Nephron progenitor cell (in vitro differentiated cells): ENCODE measurements at regions not wholly inside any gene's neighbourhood (a gene's known extent, or its start where the extent isn't known, plus 50 kb on each side); places are given as distances from the start of the nearest gene placed in this dataset.

Source experiments
- DNase-seq: peaks from one replicate; pipeline ENCODE4 v3.0.0; 2021
- H3K27ac Mint-ChIP-seq: 2 replicates; pipeline ENCODE4 v1.8.0; 2021; ENCODE audit warnings: mild to moderate bottlenecking, moderate library complexity, mixed read lengths
- H3K27me3 Mint-ChIP-seq: 2 replicates; pipeline ENCODE4 v1.8.0; 2021; ENCODE audit warnings: mild to moderate bottlenecking, low read depth, mixed read lengths; ENCODE audit not compliant: poor library complexity
- H3K36me3 Mint-ChIP-seq: 2 replicates; pipeline ENCODE4 v1.8.0; 2021; ENCODE audit warnings: low read depth, mixed read lengths
- H3K4me1 Mint-ChIP-seq: 2 replicates; pipeline ENCODE4 v1.8.0; 2021; ENCODE audit warnings: mixed read lengths
- H3K4me3 Mint-ChIP-seq: 2 replicates; pipeline ENCODE4 v1.8.0; 2021; ENCODE audit warnings: mild to moderate bottlenecking, moderate library complexity, mixed read lengths
- H3K9me3 Mint-ChIP-seq: 2 replicates; pipeline ENCODE4 v1.8.0; 2021; ENCODE audit warnings: mild to moderate bottlenecking, moderate library complexity, mixed read lengths
- CTCF ChIP-seq: fragments of 200-600 bp; sonication (generic); IDR thresholded peaks from 2 replicates; pipeline ENCODE4 v1.5.0; 2021; ENCODE audit warnings: antibody characterized with exemption

GRCh38 chr20:37624963-37625362 is 68.9 kb upstream of the CTNNBL1 start:
- peaks cover 76% of the 10 kb centered on the region for H3K27me3 Mint-ChIP-seq
- TF ChIP-seq CTCF = no peak

GRCh38 chr20:37622728-37623127 is 71.1 kb upstream of the CTNNBL1 start:
- no peak overlapping the region for H3K4me3 Mint-ChIP-seq
- H3K36me3 Mint-ChIP-seq = no peaks in the 10 kb centered on the region
- DNase-seq = no peak
- no peaks in the 10 kb centered on the region for H3K9me3 Mint-ChIP-seq
- peaks cover 75% of the 10 kb centered on the region for H3K27me3 Mint-ChIP-seq
- no peak for TF ChIP-seq CTCF
- H3K27ac Mint-ChIP-seq = no peak overlapping the region
- no peaks in the 10 kb centered on the region for H3K4me1 Mint-ChIP-seq

More at GRCh38 chr20:37624963-37625362, 68.9 kb upstream of the CTNNBL1 start:
- H3K4me1 Mint-ChIP-seq = no peaks in the 10 kb centered on the region
- DNase-seq = no peak
- H3K9me3 Mint-ChIP-seq = no peaks in the 10 kb centered on the region
- no peak overlapping the region for H3K27ac Mint-ChIP-seq
- no peaks in the 10 kb centered on the region for H3K36me3 Mint-ChIP-seq
- no peak overlapping the region for H3K4me3 Mint-ChIP-seq

GRCh38 chr20:37619496-37619895 is 74.3 kb upstream of the CTNNBL1 start:
- no peak overlapping the region for H3K27ac Mint-ChIP-seq
- no peaks in the 10 kb centered on the region for H3K4me1 Mint-ChIP-seq
- H3K9me3 Mint-ChIP-seq = no peaks in the 10 kb centered on the region
- H3K27me3 Mint-ChIP-seq = peaks cover 67% of the 10 kb centered on the region
- H3K4me3 Mint-ChIP-seq = no peak overlapping the region
- no peak for DNase-seq
- no peaks in the 10 kb centered on the region for H3K36me3 Mint-ChIP-seq
- no peak for TF ChIP-seq CTCF

- TF ChIP-seq CTCF = peak; percentile 27
- no peak overlapping the region for H3K27ac Mint-ChIP-seq
- no peaks in the 10 kb centered on the region for H3K9me3 Mint-ChIP-seq
- H3K4me3 Mint-ChIP-seq = no peak overlapping the region
- H3K27me3 Mint-ChIP-seq = peaks cover 40% of the 10 kb centered on the region
- no peaks in the 10 kb centered on the region for H3K4me1 Mint-ChIP-seq
- H3K36me3 Mint-ChIP-seq = no peaks in the 10 kb centered on the region
- no peak for DNase-seq
Observed at GRCh38 chr20:37616110-37616425, 77.8 kb upstream of the CTNNBL1 start.

GRCh38 chr20:37615340-37616109 is 78.3 kb upstream of the CTNNBL1 start:
- H3K4me3 Mint-ChIP-seq = no peak overlapping the region
- DNase-seq = peak; percentile 63
- H3K27ac Mint-ChIP-seq = no peak overlapping the region
- peaks cover 36% of the 10 kb centered on the region for H3K27me3 Mint-ChIP-seq
- peak; percentile 65 for TF ChIP-seq CTCF
- no peaks in the 10 kb centered on the region for H3K36me3 Mint-ChIP-seq
- no peaks in the 10 kb centered on the region for H3K4me1 Mint-ChIP-seq
- H3K9me3 Mint-ChIP-seq = no peaks in the 10 kb centered on the region

- DNase-seq = no peak
- Mint-ChIP-seq H3K36me3 (no peaks in the 10 kb centered on the region), H3K4me3 (no peak overlapping the region), H3K27me3 (peaks cover 10% of the 10 kb centered on the region), H3K4me1 (no peaks in the 10 kb centered on the region), H3K9me3 (no peaks in the 10 kb centered on the region), H3K27ac (no peak overlapping the region)
- TF ChIP-seq CTCF = no peak
Observed at GRCh38 chr20:37611852-37612251, 82.0 kb upstream of the CTNNBL1 start.
